IMR-90 (cell line): ENCODE measurements at regions not wholly inside any gene's neighbourhood (a gene's known extent, or its start where the extent isn't known, plus 50 kb on each side); places are given as distances from the start of the nearest gene placed in this dataset.

Experiments used
- CEBPB ChIP-seq: IDR thresholded peaks from 2 replicates; pipeline ENCODE4 v1.6.1; 2012; ENCODE audit warnings: low read depth, low read length, improper control_type of control experiment
- CTCF ChIP-seq: conservative IDR thresholded peaks from 2 replicates; pipeline ENCODE4 v1.5.1; 2012; ENCODE audit warnings: mild to moderate bottlenecking, low read depth, low read length, improper control_type of control experiment
- FOS ChIP-seq: fragments of 150-350 bp; IDR thresholded peaks from 2 replicates; pipeline ENCODE4 v1.6.1; 2016; ENCODE audit warnings: low read depth, low read length
- MAFK ChIP-seq: IDR thresholded peaks from 2 replicates; pipeline ENCODE4 v1.6.1; 2012; ENCODE audit warnings: low read depth, low read length, improper control_type of control experiment
- MAZ ChIP-seq: IDR thresholded peaks from 2 replicates; pipeline ENCODE4 v1.6.1; 2012; ENCODE audit warnings: low read depth, mild to moderate bottlenecking, low read length, improper control_type of control experiment, moderate library complexity, borderline replicate concordance
- POLR2A ChIP-seq: IDR thresholded peaks from 2 replicates; pipeline ENCODE4 v1.6.1; 2012; ENCODE audit warnings: mild to moderate bottlenecking, low read depth, low read length
- RAD21 ChIP-seq: IDR thresholded peaks from 2 replicates; pipeline ENCODE4 v1.6.1; 2012; ENCODE audit warnings: low read length, improper control_type of control experiment
- RCOR1 ChIP-seq: IDR thresholded peaks from 2 replicates; pipeline ENCODE4 v1.6.1; 2012; ENCODE audit warnings: mild to moderate bottlenecking, low read length, improper control_type of control experiment; ENCODE audit not compliant: insufficient replicate concordance
- RFX5 ChIP-seq: IDR thresholded peaks from 2 replicates; pipeline ENCODE4 v1.8.0; 2012; ENCODE audit warnings: low read depth, mild to moderate bottlenecking, low read length, moderate library complexity
- SMC3 ChIP-seq: fragments of 150-350 bp; IDR thresholded peaks from 2 replicates; pipeline ENCODE4 v1.6.1; 2016; ENCODE audit warnings: low read depth, mild to moderate bottlenecking, antibody characterized with exemption, low read length, moderate library complexity

GRCh38 chr4:55707507-55707906 lies 71.4 kb upstream of the NMU start:
- TF ChIP-seq CTCF (no peak), CEBPB (no peak), RCOR1 (no peak), RFX5 (no peak), SMC3 (no peak), MAZ (no peak), RAD21 (no peak), MAFK (no peak), POLR2A (no peak), FOS (no peak)
